A549 (cell line): ENCODE measurements at regions not wholly inside any gene's neighbourhood (a gene's known extent, or its start where the extent isn't known, plus 50 kb on each side); places are given as distances from the start of the nearest gene placed in this dataset.

Source experiments
- ATAC-seq, 2 experiments: fragments of 200-7000 bp in 1 of 2; fragments of >200 bp in 1 of 2; cut with Nextera tagmentation in 1 of 2; cut with Tn5 transposase in 1 of 2; 3 replicates each; pipeline versions ENCODE4 v1.8.0 to v1.9.1; 2018 to 2020; ENCODE audit warnings: mild to moderate bottlenecking in 1 of 2, moderate library complexity in 1 of 2
- CTCF ChIA-PET: fragments of 300-600 bp; sonication (Branson Sonifier 250); formaldehyde crosslinking; extraction: SDS; loops from one replicate; lab custom pipeline; 2021; ENCODE audit warnings: antibody characterized with exemption, inconsistent platforms; lab: Yijun Ruan, JAX
- POLR2A ChIA-PET: fragments of 350-600 bp; formaldehyde crosslinking; extraction: SDS; loops from one replicate; lab custom pipeline; 2021; ENCODE audit warnings: antibody characterized with exemption, inconsistent platforms; lab: Yijun Ruan, JAX
- DNase-seq, 2 experiments: peaks; one replicate each; pipeline versions ENCODE4 v3.0.0 to v3.0.0-alpha.2; 2011 to 2016; ENCODE audit warnings: low read depth in 1 of 2, low spot score in 1 of 2
- FAIRE-seq: peaks from 2 replicates; lab custom pipeline; 2011; peaks lifted over from hg19 to GRCh38; lab: Jason Lieb, UNC
- H3K27ac ChIP-seq, 2 experiments: fragments of >200 bp; sonication (Bioruptor Twin); formaldehyde crosslinking; 3 replicates each; pipeline ENCODE4 v1.5.1; 2016 to 2017
- H3K4me1 ChIP-seq: fragments of >200 bp; sonication (Bioruptor Twin); formaldehyde crosslinking; 3 replicates; pipeline ENCODE4 v1.6.1; 2016
- H3K4me2 ChIP-seq: fragments of >200 bp; sonication (Bioruptor Twin); formaldehyde crosslinking; 3 replicates; pipeline ENCODE4 v1.6.1; 2016
- H3K4me3 ChIP-seq: fragments of >200 bp; sonication (Bioruptor Twin); formaldehyde crosslinking; 3 replicates; pipeline ENCODE4 v1.5.1; 2016
- H3K9me3 ChIP-seq: fragments of >200 bp; sonication (Bioruptor Twin); formaldehyde crosslinking; 3 replicates; pipeline ENCODE4 v1.6.1; 2016
- BHLHE40 ChIP-seq: IDR thresholded peaks from 2 replicates; pipeline ENCODE4 v1.6.1; 2012; ENCODE audit warnings: low read depth, low read length, inconsistent platforms
- CEBPB ChIP-seq, 2 experiments: fragments of >200 bp in 1 of 2; sonication (Bioruptor Twin) in 1 of 2; formaldehyde crosslinking in 1 of 2; IDR thresholded peaks; 2 replicates each; pipeline ENCODE4 v1.6.1; 2012 to 2016
- CHD2 ChIP-seq: fragments of 150-350 bp; IDR thresholded peaks from 2 replicates; pipeline ENCODE4 v1.6.1; 2014; ENCODE audit warnings: low read length; ENCODE audit not compliant: partially characterized antibody
- CHD4 ChIP-seq: fragments of 200-600 bp; sonication (generic); IDR thresholded peaks from 2 replicates; pipeline ENCODE4 v1.6.1; 2016; ENCODE audit warnings: antibody characterized with exemption, mild to moderate bottlenecking, borderline replicate concordance
- FOSL2 ChIP-seq, 2 experiments: fragments of 450-650 bp in 1 of 2; fragments of >200 bp in 1 of 2; sonication (Bioruptor Twin) in 1 of 2; formaldehyde crosslinking; IDR thresholded peaks; 2 replicates each; pipeline versions ENCODE4 v1.5.0 to v1.6.1; 2016 to 2020; ENCODE audit warnings: mild to moderate bottlenecking in 1 of 2, moderate library complexity in 1 of 2
- NFE2L2 ChIP-seq: fragments of 150-350 bp; conservative IDR thresholded peaks from 2 replicates; pipeline ENCODE4 v1.6.1; 2014; ENCODE audit warnings: low read length
- RAD21 ChIP-seq, 2 experiments: fragments of >200 bp in 1 of 2; sonication (Bioruptor Twin) in 1 of 2; formaldehyde crosslinking in 1 of 2; IDR thresholded peaks in 1 of 2; conservative IDR thresholded peaks in 1 of 2; 2 replicates in 1 of 2; 3 replicates in 1 of 2; pipeline ENCODE4 v1.6.1; 2012 to 2018; ENCODE audit warnings: inconsistent platforms in 1 of 2
- SMC3 ChIP-seq: fragments of >200 bp; sonication (Bioruptor Twin); formaldehyde crosslinking; IDR thresholded peaks from 3 replicates; pipeline ENCODE4 v1.6.1; 2018; ENCODE audit warnings: inconsistent platforms
- ZC3H11A ChIP-seq: fragments of 450-650 bp; IDR thresholded peaks from 2 replicates; pipeline ENCODE4 v1.6.1; 2014; ENCODE audit warnings: antibody characterized with exemption, mild to moderate bottlenecking
- WGBS: methylation state at CpG from one replicate; pipeline ENCODE4 v1.1.6; 2017; ENCODE audit errors: missing lambda C conversion rate; 5-methylcytosine and 5-hydroxymethylcytosine counted together
- TF ChIP-seq, protein P1 (sequence below): fragments of 200-600 bp; sonication (generic); IDR thresholded peaks from 2 replicates; pipeline ENCODE4 v1.6.1; 2016; ENCODE audit warnings: antibody characterized with exemption, mild to moderate bottlenecking, moderate library complexity
- TF ChIP-seq, protein P2 (sequence below): fragments of 250-450 bp; sonication (Bioruptor Pico); IDR thresholded peaks from 2 replicates; pipeline ENCODE4 v1.5.0; 2020; ENCODE audit warnings: low read depth, mild to moderate bottlenecking, moderate library complexity
- TF ChIP-seq, protein P3 (sequence below): IDR thresholded peaks from 2 replicates; pipeline ENCODE4 v1.6.1; 2012
- TF ChIP-seq, protein P4 (sequence below): fragments of >200 bp; sonication (Bioruptor Twin); formaldehyde crosslinking; IDR thresholded peaks from 3 replicates; pipeline ENCODE4 v1.5.1; 2016

DNA sequence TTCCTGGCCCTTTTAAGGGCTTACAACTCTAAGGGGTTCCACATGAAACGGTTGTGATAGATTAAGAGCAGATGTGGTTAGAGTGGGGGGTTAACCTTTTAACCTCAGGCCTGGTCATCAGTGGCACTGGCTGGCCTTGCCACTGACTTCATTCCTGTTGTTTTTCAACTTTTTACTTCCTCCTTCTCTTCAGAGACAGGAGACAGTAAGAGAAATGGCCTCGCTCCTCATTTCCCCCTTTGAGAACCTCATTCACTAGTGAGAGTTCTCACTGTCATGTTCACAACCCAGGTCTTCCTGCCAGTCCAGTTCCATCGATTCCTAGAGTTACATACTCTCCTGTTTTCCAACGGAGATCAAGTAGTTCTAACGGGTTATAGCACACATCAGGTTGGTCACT is 101.6 kb upstream of the SLC1A4 start:
- TF ChIP-seq NFE2L2: no peak
- TF ChIP-seq CHD4: no peak
- no peak for TF ChIP-seq ZC3H11A
- no peak for TF ChIP-seq CHD2
- TF ChIP-seq CEBPB (IDR thresholded peaks at IDR 0.05): no peak
- TF ChIP-seq, protein P1, sequence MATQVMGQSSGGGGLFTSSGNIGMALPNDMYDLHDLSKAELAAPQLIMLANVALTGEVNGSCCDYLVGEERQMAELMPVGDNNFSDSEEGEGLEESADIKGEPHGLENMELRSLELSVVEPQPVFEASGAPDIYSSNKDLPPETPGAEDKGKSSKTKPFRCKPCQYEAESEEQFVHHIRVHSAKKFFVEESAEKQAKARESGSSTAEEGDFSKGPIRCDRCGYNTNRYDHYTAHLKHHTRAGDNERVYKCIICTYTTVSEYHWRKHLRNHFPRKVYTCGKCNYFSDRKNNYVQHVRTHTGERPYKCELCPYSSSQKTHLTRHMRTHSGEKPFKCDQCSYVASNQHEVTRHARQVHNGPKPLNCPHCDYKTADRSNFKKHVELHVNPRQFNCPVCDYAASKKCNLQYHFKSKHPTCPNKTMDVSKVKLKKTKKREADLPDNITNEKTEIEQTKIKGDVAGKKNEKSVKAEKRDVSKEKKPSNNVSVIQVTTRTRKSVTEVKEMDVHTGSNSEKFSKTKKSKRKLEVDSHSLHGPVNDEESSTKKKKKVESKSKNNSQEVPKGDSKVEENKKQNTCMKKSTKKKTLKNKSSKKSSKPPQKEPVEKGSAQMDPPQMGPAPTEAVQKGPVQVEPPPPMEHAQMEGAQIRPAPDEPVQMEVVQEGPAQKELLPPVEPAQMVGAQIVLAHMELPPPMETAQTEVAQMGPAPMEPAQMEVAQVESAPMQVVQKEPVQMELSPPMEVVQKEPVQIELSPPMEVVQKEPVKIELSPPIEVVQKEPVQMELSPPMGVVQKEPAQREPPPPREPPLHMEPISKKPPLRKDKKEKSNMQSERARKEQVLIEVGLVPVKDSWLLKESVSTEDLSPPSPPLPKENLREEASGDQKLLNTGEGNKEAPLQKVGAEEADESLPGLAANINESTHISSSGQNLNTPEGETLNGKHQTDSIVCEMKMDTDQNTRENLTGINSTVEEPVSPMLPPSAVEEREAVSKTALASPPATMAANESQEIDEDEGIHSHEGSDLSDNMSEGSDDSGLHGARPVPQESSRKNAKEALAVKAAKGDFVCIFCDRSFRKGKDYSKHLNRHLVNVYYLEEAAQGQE: no peak
- TF ChIP-seq, protein P2, sequence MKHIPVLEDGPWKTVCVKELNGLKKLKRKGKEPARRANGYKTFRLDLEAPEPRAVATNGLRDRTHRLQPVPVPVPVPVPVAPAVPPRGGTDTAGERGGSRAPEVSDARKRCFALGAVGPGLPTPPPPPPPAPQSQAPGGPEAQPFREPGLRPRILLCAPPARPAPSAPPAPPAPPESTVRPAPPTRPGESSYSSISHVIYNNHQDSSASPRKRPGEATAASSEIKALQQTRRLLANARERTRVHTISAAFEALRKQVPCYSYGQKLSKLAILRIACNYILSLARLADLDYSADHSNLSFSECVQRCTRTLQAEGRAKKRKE (CRISPR knock-in tag): no peak
- TF ChIP-seq, protein P3, sequence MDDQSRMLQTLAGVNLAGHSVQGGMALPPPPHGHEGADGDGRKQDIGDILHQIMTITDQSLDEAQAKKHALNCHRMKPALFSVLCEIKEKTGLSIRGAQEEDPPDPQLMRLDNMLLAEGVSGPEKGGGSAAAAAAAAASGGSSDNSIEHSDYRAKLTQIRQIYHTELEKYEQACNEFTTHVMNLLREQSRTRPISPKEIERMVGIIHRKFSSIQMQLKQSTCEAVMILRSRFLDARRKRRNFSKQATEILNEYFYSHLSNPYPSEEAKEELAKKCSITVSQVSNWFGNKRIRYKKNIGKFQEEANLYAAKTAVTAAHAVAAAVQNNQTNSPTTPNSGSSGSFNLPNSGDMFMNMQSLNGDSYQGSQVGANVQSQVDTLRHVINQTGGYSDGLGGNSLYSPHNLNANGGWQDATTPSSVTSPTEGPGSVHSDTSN: no peak
- Histone ChIP-seq H3K4me3 (no peak overlapping the region), H3K4me2 (no peak overlapping the region), H3K4me1 (0 out of 3 replicates have a peak, but pooled peaks cover 3% of the 10 kb centered on the region), H3K9me3 (no peaks in the 10 kb centered on the region), H3K27ac (no peak overlapping the region)
- WGBS: 62% methylated on average over 5 of the region's 5 CpGs
- DNase-seq (no peak), ATAC-seq (no peak), FAIRE-seq (no peak)
- CTCF ChIA-PET: interaction anchor here (1.0 to 6.5 kb wide), 5 partner anchors 10 to 559 kb away, joined by 3 to 72 read pairs (median 22); no protein-coding TSS in a partner anchor
- POLR2A ChIA-PET: no interaction called here

DNA sequence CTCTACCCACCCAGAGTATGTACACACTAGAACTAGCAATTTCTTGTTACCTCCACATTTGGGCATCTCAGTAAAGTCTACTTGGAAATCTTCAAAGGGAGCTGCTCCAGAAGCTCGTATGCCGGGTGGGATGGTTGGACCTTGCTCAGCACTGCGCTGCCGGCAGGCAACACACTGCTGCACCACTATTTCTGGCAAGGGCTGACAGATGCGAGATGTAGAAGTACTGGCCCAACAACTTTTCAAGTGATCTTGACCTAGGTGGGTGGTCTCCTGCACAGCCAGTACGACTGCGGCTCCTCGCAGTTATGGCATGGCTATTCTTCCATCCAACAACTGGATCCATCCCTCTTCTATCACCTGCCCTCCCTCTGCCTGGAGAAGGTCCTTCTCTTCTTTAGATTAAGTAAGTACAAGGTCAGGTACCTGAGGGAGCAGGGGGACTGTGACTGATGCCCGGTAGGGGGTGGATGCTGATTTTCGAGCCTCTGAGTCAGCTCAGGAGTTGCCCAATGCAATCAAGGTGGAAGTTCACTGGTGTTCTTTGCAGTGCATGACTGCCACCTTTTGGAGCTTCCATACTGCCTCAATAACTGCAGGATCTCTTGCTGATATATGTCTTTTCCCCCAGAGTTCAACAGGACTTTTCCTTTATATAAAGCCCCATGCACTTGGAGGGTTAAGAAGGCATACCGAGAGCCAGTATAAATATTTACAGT is 100.4 kb upstream of the SLC1A4 start:
- no peak overlapping the region for H3K27ac ChIP-seq
- ChIA-PET POLR2A (interaction anchor here (0.6 kb wide), 1 partner anchor 139 kb away, joined by 5 read pairs; no protein-coding TSS in a partner anchor), CTCF (interaction anchor here (0.6 to 6.5 kb wide), 48 partner anchors 8 to 1027 kb away, joined by 3 to 72 read pairs (median 4); partner anchors contain the start of gene AFTPH)
- 58% methylated on average over 11 of the region's 11 CpGs for WGBS
- H3K9me3 ChIP-seq: no peaks in the 10 kb centered on the region
- ATAC-seq: peak; percentile 94 to 97
- H3K4me1 ChIP-seq: 0 out of 3 replicates have a peak, but pooled peaks cover 3% of the 10 kb centered on the region
- peak; percentile 23 for FAIRE-seq
- peak; percentile 83 to 85 for DNase-seq
- no peak overlapping the region for H3K4me3 ChIP-seq
- TF ChIP-seq FOSL2 (IDR thresholded peaks at IDR 0.05) (0 out of 2 replicates have a peak, but pooled peaks have one; percentile 15), FOSL2 (CRISPR knock-in tag; IDR thresholded peaks at IDR 0.05) (peak; percentile 80), BHLHE40 (no peak), SMC3 (peak; percentile 68), CEBPB (IDR thresholded peaks at IDR 0.05) (peak; percentile 84 to 95), RAD21 (conservative IDR thresholded peaks at IDR 0.05 in 1 of 2, IDR thresholded peaks at IDR 0.05 in 1 of 2) (peak; percentile 90 to 91)
- TF ChIP-seq, protein P3: no peak
- TF ChIP-seq, protein P4, sequence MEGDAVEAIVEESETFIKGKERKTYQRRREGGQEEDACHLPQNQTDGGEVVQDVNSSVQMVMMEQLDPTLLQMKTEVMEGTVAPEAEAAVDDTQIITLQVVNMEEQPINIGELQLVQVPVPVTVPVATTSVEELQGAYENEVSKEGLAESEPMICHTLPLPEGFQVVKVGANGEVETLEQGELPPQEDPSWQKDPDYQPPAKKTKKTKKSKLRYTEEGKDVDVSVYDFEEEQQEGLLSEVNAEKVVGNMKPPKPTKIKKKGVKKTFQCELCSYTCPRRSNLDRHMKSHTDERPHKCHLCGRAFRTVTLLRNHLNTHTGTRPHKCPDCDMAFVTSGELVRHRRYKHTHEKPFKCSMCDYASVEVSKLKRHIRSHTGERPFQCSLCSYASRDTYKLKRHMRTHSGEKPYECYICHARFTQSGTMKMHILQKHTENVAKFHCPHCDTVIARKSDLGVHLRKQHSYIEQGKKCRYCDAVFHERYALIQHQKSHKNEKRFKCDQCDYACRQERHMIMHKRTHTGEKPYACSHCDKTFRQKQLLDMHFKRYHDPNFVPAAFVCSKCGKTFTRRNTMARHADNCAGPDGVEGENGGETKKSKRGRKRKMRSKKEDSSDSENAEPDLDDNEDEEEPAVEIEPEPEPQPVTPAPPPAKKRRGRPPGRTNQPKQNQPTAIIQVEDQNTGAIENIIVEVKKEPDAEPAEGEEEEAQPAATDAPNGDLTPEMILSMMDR: peak; percentile 80
- no peak overlapping the region for H3K4me2 ChIP-seq
